GM19351 (cell line): ENCODE measurements at regions not wholly inside any gene's neighbourhood (a gene's known extent, or its start where the extent isn't known, plus 50 kb on each side); places are given as distances from the start of the nearest gene placed in this dataset.

Source experiments
- ATAC-seq: cut with Tn5 transposase; IDR thresholded peaks from one replicate; pipeline ENCODE4 v1.9.1; 2021; ENCODE audit warnings: mild to moderate bottlenecking, moderate library complexity; ENCODE audit not compliant: unreplicated experiment

GRCh38 chr2:5950736-5951135, 258.6 kb downstream of the SOX11 start:
- no peak for ATAC-seq

GRCh38 chr2:5951471-5951870, 259.3 kb downstream of the SOX11 start:
- no peak for ATAC-seq

- no peak for ATAC-seq
Measured at GRCh38 chr2:5953525-5953924, 261.3 kb downstream of the SOX11 start.

GRCh38 chr2:5954509-5954908, 262.3 kb downstream of the SOX11 start:
- no peak for ATAC-seq

- ATAC-seq: no peak
Measured at GRCh38 chr2:5955921-5956320, 263.7 kb downstream of the SOX11 start.

GRCh38 chr2:5959836-5960820, 267.9 kb downstream of the SOX11 start:
- no peak for ATAC-seq

GRCh38 chr2:5967506-5967905, 275.3 kb downstream of the SOX11 start:
- ATAC-seq: no peak

- ATAC-seq: no peak
Measured at GRCh38 chr2:5969303-5969702, 277.1 kb downstream of the SOX11 start.

GRCh38 chr2:5970347-5970746, 278.2 kb downstream of the SOX11 start:
- ATAC-seq: no peak

GRCh38 chr2:5974477-5974876, 282.3 kb downstream of the SOX11 start:
- ATAC-seq: no peak

- no peak for ATAC-seq
Measured at GRCh38 chr2:5975401-5975800, 283.2 kb downstream of the SOX11 start.

- no peak for ATAC-seq
Measured at GRCh38 chr2:5976531-5977065, 284.4 kb downstream of the SOX11 start.

- no peak for ATAC-seq
Measured at GRCh38 chr2:5977477-5977876, 285.3 kb downstream of the SOX11 start.

- ATAC-seq: no peak
Measured at GRCh38 chr2:5978131-5978751, 286.1 kb downstream of the SOX11 start.

GRCh38 chr2:5980450-5981190, 288.4 kb downstream of the SOX11 start:
- ATAC-seq: no peak

- ATAC-seq: no peak
Measured at GRCh38 chr2:5982193-5982902, 290.2 kb downstream of the SOX11 start.

GRCh38 chr2:5982903-5983265, 290.7 kb downstream of the SOX11 start:
- ATAC-seq: no peak

- ATAC-seq: no peak
Measured at GRCh38 chr2:5983511-5984272, 291.5 kb downstream of the SOX11 start.

GRCh38 chr2:5984273-5984655, 292.1 kb downstream of the SOX11 start:
- no peak for ATAC-seq

- no peak for ATAC-seq
Measured at GRCh38 chr2:5984946-5985345, 292.8 kb downstream of the SOX11 start.
